MM.1S (cell line): ENCODE measurements at regions not wholly inside any gene's neighbourhood (a gene's known extent, or its start where the extent isn't known, plus 50 kb on each side); places are given as distances from the start of the nearest gene placed in this dataset.
A peak's percentile ranks its signal among the peaks of the same experiment; 100 is the strongest.
"Not testable (repeated sequence)": the region's sequence is repeated elsewhere in the genome, so short reads cannot be mapped to it uniquely, and the experiment has no call there.

Experiments
- DNase-seq: peaks from one replicate; pipeline ENCODE4 v3.0.0-alpha.2; 2015
- H2AFZ ChIP-seq: fragments of 300-600 bp; sonication (generic); 2 replicates; pipeline ENCODE4 v1.6.0; 2016; ENCODE audit warnings: antibody characterized with exemption, low read length
- H3F3A ChIP-seq: fragments of 300-600 bp; sonication (generic); 2 replicates; pipeline ENCODE4 v1.6.1; 2016; ENCODE audit warnings: mild to moderate bottlenecking, antibody characterized with exemption, low read length, moderate library complexity, mixed read lengths; ENCODE audit not compliant: insufficient read depth
- H3K27ac ChIP-seq: fragments of 300-600 bp; sonication (generic); 2 replicates; pipeline ENCODE4 v1.5.1; 2016; ENCODE audit warnings: mild to moderate bottlenecking, low read length
- H3K27me3 ChIP-seq: fragments of 300-600 bp; sonication (generic); replicated peaks from 2 replicates; pipeline ENCODE4 v1.6.0; 2016; ENCODE audit warnings: low read length; ENCODE audit not compliant: insufficient read depth
- H3K36me3 ChIP-seq: fragments of 300-600 bp; sonication (generic); replicated peaks from 2 replicates; pipeline ENCODE4 v1.6.1; 2016; ENCODE audit warnings: mild to moderate bottlenecking, low read length, mixed read lengths; ENCODE audit not compliant: insufficient read depth
- H3K4me1 ChIP-seq: fragments of 300-600 bp; sonication (generic); 2 replicates; pipeline ENCODE4 v1.6.1; 2016; ENCODE audit warnings: low read length, mixed read lengths
- H3K4me2 ChIP-seq: fragments of 300-600 bp; sonication (generic); 2 replicates; pipeline ENCODE4 v1.6.0; 2016; ENCODE audit warnings: low read depth, low read length
- H3K4me3 ChIP-seq: fragments of 300-600 bp; sonication (generic); 2 replicates; pipeline ENCODE4 v1.5.1; 2016; ENCODE audit warnings: low read length, mixed read lengths
- H3K79me2 ChIP-seq: fragments of 300-600 bp; sonication (generic); 2 replicates; pipeline ENCODE4 v1.6.1; 2016; ENCODE audit warnings: mixed run types, low read length, mixed read lengths
- H3K9ac ChIP-seq: fragments of 300-600 bp; sonication (generic); 2 replicates; pipeline ENCODE4 v1.6.1; 2016; ENCODE audit warnings: low read length, mixed read lengths
- H3K9me2 ChIP-seq: fragments of 300-600 bp; sonication (generic); replicated peaks from 2 replicates; pipeline ENCODE4 v1.6.1; 2016; ENCODE audit warnings: mild to moderate bottlenecking, low read length, mixed read lengths; ENCODE audit not compliant: insufficient read depth
- H3K9me3 ChIP-seq: fragments of 300-600 bp; sonication (generic); replicated peaks from 2 replicates; pipeline ENCODE4 v1.6.1; 2016; ENCODE audit warnings: mild to moderate bottlenecking, low read length, mixed read lengths; ENCODE audit not compliant: insufficient read depth
- H4K20me1 ChIP-seq: fragments of 300-600 bp; sonication (generic); 2 replicates; pipeline ENCODE4 v1.6.1; 2016; ENCODE audit warnings: mild to moderate bottlenecking, low read length, moderate library complexity, mixed read lengths; ENCODE audit not compliant: insufficient read depth
- CTCF ChIP-seq: fragments of 300-600 bp; sonication (generic); IDR thresholded peaks from 2 replicates; pipeline ENCODE4 v1.5.1; 2016; ENCODE audit warnings: antibody characterized with exemption, low read length, mixed read lengths
- EZH2 ChIP-seq: fragments of 300-600 bp; sonication (generic); optimal IDR thresholded peaks from 2 replicates; pipeline ENCODE3; 2017; ENCODE audit warnings: low read depth, mild to moderate bottlenecking, antibody characterized with exemption, low read length, mixed read lengths
- EZH2phosphoT487 ChIP-seq: fragments of 300-600 bp; sonication (generic); IDR thresholded peaks from 2 replicates; pipeline ENCODE4 v1.6.1; 2018; ENCODE audit warnings: antibody characterized with exemption, low read length

- Histone ChIP-seq H3K4me2 (no peak overlapping the region), H3K4me3 (no peak overlapping the region), H3K4me1 (peaks cover 17% of the 10 kb centered on the region), H3K9ac (no peak overlapping the region), H2AFZ (no peak overlapping the region), H3K36me3 (no peaks in the 10 kb centered on the region), H3K27me3 (no peaks in the 10 kb centered on the region), H3K27ac (no peak overlapping the region), H3K9me2 (no peaks in the 10 kb centered on the region), H3K79me2 (no peaks in the 10 kb centered on the region), H3K9me3 (no peaks in the 10 kb centered on the region), H4K20me1 (no peaks in the 10 kb centered on the region), H3F3A (peaks cover 7% of the 10 kb centered on the region)
- no peak for TF ChIP-seq CTCF
- no peak for TF ChIP-seq EZH2
- TF ChIP-seq EZH2phosphoT487, result no peak
- no peak for DNase-seq
Observed at GRCh38 chr2:117336496-117336895, 478.0 kb upstream of the DDX18 start.

GRCh38 chr2:117337981-117338380 is 476.5 kb upstream of the DDX18 start:
- H3K9me2 ChIP-seq, H2AFZ ChIP-seq, H3K4me3 ChIP-seq, H3K27me3 ChIP-seq, H3K79me2 ChIP-seq, H3K36me3 ChIP-seq, H3K9ac ChIP-seq, H3F3A ChIP-seq, H4K20me1 ChIP-seq, H3K9me3 ChIP-seq: not testable (repeated sequence)
- Histone ChIP-seq H3K27ac (peak overlapping the region; percentile 66), H3K4me1 (peaks cover 17% of the 10 kb centered on the region), H3K4me2 (peak overlapping the region; percentile 38; the same call in 1 of the 2 replicates)
- DNase-seq, result peak; percentile 92

GRCh38 chr2:117339980-117340379 is 474.5 kb upstream of the DDX18 start:
- Histone ChIP-seq H3K9ac (no peak overlapping the region), H3K4me3 (no peak overlapping the region), H3K27ac (no peak overlapping the region), H4K20me1 (no peaks in the 10 kb centered on the region), H3K36me3 (no peaks in the 10 kb centered on the region), H3K4me1 (peaks cover 17% of the 10 kb centered on the region), H2AFZ (no peak overlapping the region), H3K9me3 (no peaks in the 10 kb centered on the region), H3K27me3 (no peaks in the 10 kb centered on the region), H3K79me2 (no peaks in the 10 kb centered on the region), H3K4me2 (no peak overlapping the region), H3K9me2 (no peaks in the 10 kb centered on the region), H3F3A (peaks cover 7% of the 10 kb centered on the region)
- TF ChIP-seq CTCF, result no peak
- no peak for DNase-seq

- H3K9me3 ChIP-seq, result no peaks in the 10 kb centered on the region
- H3K79me2 ChIP-seq, result no peaks in the 10 kb centered on the region
- no peak for DNase-seq
- peaks cover 7% of the 10 kb centered on the region for H3F3A ChIP-seq
- no peaks in the 10 kb centered on the region for H3K9me2 ChIP-seq
- no peaks in the 10 kb centered on the region for H3K27me3 ChIP-seq
- H4K20me1 ChIP-seq, result no peaks in the 10 kb centered on the region
- H3K9ac ChIP-seq, result no peak overlapping the region
- H3K4me3 ChIP-seq, result no peak overlapping the region
- no peak overlapping the region for H3K27ac ChIP-seq
- TF ChIP-seq CTCF (no peak), EZH2phosphoT487 (no peak), EZH2 (no peak)
- no peak overlapping the region for H3K4me2 ChIP-seq
- no peaks in the 10 kb centered on the region for H3K36me3 ChIP-seq
- H3K4me1 ChIP-seq, result peaks cover 17% of the 10 kb centered on the region
- H2AFZ ChIP-seq, result no peak overlapping the region
Observed at GRCh38 chr2:117341690-117342089, 472.8 kb upstream of the DDX18 start.
